ENCODE measurements at regions not wholly inside any gene's neighbourhood (a gene's known extent, or its start where the extent isn't known, plus 50 kb on each side); places are given as distances from the start of the nearest gene placed in this dataset.

- H3K4me3 ChIP-seq: no peak overlapping the region
- H3K9me3 ChIP-seq: no peaks in the 10 kb centered on the region
- DNase-seq: no peak
- H3K27ac ChIP-seq: no peak overlapping the region
- TF ChIP-seq, protein P1, sequence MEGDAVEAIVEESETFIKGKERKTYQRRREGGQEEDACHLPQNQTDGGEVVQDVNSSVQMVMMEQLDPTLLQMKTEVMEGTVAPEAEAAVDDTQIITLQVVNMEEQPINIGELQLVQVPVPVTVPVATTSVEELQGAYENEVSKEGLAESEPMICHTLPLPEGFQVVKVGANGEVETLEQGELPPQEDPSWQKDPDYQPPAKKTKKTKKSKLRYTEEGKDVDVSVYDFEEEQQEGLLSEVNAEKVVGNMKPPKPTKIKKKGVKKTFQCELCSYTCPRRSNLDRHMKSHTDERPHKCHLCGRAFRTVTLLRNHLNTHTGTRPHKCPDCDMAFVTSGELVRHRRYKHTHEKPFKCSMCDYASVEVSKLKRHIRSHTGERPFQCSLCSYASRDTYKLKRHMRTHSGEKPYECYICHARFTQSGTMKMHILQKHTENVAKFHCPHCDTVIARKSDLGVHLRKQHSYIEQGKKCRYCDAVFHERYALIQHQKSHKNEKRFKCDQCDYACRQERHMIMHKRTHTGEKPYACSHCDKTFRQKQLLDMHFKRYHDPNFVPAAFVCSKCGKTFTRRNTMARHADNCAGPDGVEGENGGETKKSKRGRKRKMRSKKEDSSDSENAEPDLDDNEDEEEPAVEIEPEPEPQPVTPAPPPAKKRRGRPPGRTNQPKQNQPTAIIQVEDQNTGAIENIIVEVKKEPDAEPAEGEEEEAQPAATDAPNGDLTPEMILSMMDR (IDR thresholded peaks at IDR 0.05): no peak
- TF ChIP-seq EP300 (IDR thresholded peaks at IDR 0.05): no peak
- no peak for TF ChIP-seq POLR2AphosphoS5 (IDR thresholded peaks at IDR 0.05)
- no peak for TF ChIP-seq POLR2A (IDR thresholded peaks at IDR 0.05)
- no peaks in the 10 kb centered on the region for H3K27me3 ChIP-seq
- no peaks in the 10 kb centered on the region for H3K4me1 ChIP-seq
- intact Hi-C loops (cut with DNase I; ENCODE audit: low total_unique reads): no loop called here
- H3K36me3 ChIP-seq: no peaks in the 10 kb centered on the region
These were observed 274.7 kb downstream of the TUSC7 start for GRCh38 chr3:116984301-116984700.

GRCh38 chr3:116994351-116994879, 284.8 kb downstream of the TUSC7 start:
- no peak overlapping the region for H3K4me3 ChIP-seq
- TF ChIP-seq EP300 (IDR thresholded peaks at IDR 0.05): no peak
- TF ChIP-seq POLR2A (IDR thresholded peaks at IDR 0.05): no peak
- no peak for TF ChIP-seq POLR2AphosphoS5 (IDR thresholded peaks at IDR 0.05)
- TF ChIP-seq, protein P1 (IDR thresholded peaks at IDR 0.05): no peak
- no peaks in the 10 kb centered on the region for H3K9me3 ChIP-seq
- H3K4me1 ChIP-seq: peaks cover 0 to 6% (median 0%) of the 10 kb centered on the region in 4 donors
- H3K36me3 ChIP-seq: no peaks in the 10 kb centered on the region
- peak in 1 of 2 donors; percentile 41 for DNase-seq
- 55 to 67% (median 60%) methylated on average over 3 of the region's 3 CpGs for WGBS, 5 donors
- H3K27me3 ChIP-seq: no peaks in the 10 kb centered on the region
- H3K27ac ChIP-seq: no peak overlapping the region
- intact Hi-C loops (cut with DNase I; ENCODE audit: low total_unique reads): no loop called here

DNA sequence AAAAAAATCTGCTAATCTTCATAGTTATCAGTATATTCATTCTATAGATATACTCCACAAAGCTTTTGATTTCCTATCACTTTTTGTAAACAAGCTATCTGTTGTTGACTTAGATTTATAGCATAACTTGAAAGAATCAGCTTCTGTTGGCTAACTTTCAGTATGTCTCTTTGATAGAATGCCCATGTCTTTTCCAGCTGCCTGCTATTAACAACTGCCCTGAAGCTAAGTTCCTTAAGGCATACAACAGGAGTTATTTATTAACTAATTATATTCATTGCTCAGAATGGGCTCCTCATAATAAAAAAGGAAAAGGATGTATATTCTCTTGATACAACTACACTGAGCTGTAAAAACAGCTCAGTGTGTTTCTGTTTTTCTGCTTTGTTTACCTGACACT, 293.9 kb downstream of the TUSC7 start:
- peaks cover 0 to 3% (median 0%) of the 10 kb centered on the region in 4 donors for H3K4me1 ChIP-seq
- DNase-seq: no peak
- no peaks in the 10 kb centered on the region for H3K36me3 ChIP-seq
- intact Hi-C loops (cut with DNase I; ENCODE audit: low total_unique reads): no loop called here
- TF ChIP-seq EP300 (IDR thresholded peaks at IDR 0.05) (no peak), POLR2A (IDR thresholded peaks at IDR 0.05) (no peak), POLR2AphosphoS5 (IDR thresholded peaks at IDR 0.05) (no peak)
- TF ChIP-seq, protein P1 (IDR thresholded peaks at IDR 0.05): no peak
- no peak overlapping the region for H3K27ac ChIP-seq
- no peaks in the 10 kb centered on the region for H3K9me3 ChIP-seq
- H3K27me3 ChIP-seq: no peaks in the 10 kb centered on the region
- H3K4me3 ChIP-seq: no peak overlapping the region

GRCh38 chr3:117005274-117005673, 295.7 kb downstream of the TUSC7 start:
- DNase-seq: no peak
- no peak for TF ChIP-seq POLR2A (IDR thresholded peaks at IDR 0.05)
- TF ChIP-seq, protein P1 (IDR thresholded peaks at IDR 0.05): no peak
- TF ChIP-seq EP300 (IDR thresholded peaks at IDR 0.05): no peak
- no peak for TF ChIP-seq POLR2AphosphoS5 (IDR thresholded peaks at IDR 0.05)
- peaks cover 0 to 3% (median 0%) of the 10 kb centered on the region in 4 donors for H3K4me1 ChIP-seq
- intact Hi-C loops (cut with DNase I; ENCODE audit: low total_unique reads): no loop called here
- WGBS, 5 donors: 60 to 83% (median 69%) methylated on average over 2 of the region's 2 CpGs
- H3K27me3 ChIP-seq: no peaks in the 10 kb centered on the region
- no peak overlapping the region for H3K27ac ChIP-seq
- no peaks in the 10 kb centered on the region for H3K36me3 ChIP-seq
- H3K9me3 ChIP-seq: no peaks in the 10 kb centered on the region
- H3K4me3 ChIP-seq: no peak overlapping the region
